A549 (cell line): ENCODE measurements at regions not wholly inside any gene's neighbourhood (a gene's known extent, or its start where the extent isn't known, plus 50 kb on each side); places are given as distances from the start of the nearest gene placed in this dataset.

Experiments
- ATAC-seq, 2 experiments: fragments of 200-7000 bp in 1 of 2; fragments of >200 bp in 1 of 2; cut with Nextera tagmentation in 1 of 2; cut with Tn5 transposase in 1 of 2; 3 replicates each; pipeline versions ENCODE4 v1.8.0 to v1.9.1; 2018 to 2020; ENCODE audit warnings: mild to moderate bottlenecking in 1 of 2, moderate library complexity in 1 of 2
- CTCF ChIA-PET: fragments of 300-600 bp; sonication (Branson Sonifier 250); formaldehyde crosslinking; extraction: SDS; loops from one replicate; lab custom pipeline; 2021; ENCODE audit warnings: antibody characterized with exemption, inconsistent platforms; lab: Yijun Ruan, JAX
- POLR2A ChIA-PET: fragments of 350-600 bp; formaldehyde crosslinking; extraction: SDS; loops from one replicate; lab custom pipeline; 2021; ENCODE audit warnings: antibody characterized with exemption, inconsistent platforms; lab: Yijun Ruan, JAX
- DNase-seq, 2 experiments: peaks; one replicate each; pipeline versions ENCODE4 v3.0.0 to v3.0.0-alpha.2; 2011 to 2016; ENCODE audit warnings: low read depth in 1 of 2, low spot score in 1 of 2
- FAIRE-seq: peaks from 2 replicates; lab custom pipeline; 2011; peaks lifted over from hg19 to GRCh38; lab: Jason Lieb, UNC
- H3K27ac ChIP-seq, 2 experiments: fragments of >200 bp; sonication (Bioruptor Twin); formaldehyde crosslinking; 3 replicates each; pipeline ENCODE4 v1.5.1; 2016 to 2017
- H3K4me1 ChIP-seq: fragments of >200 bp; sonication (Bioruptor Twin); formaldehyde crosslinking; 3 replicates; pipeline ENCODE4 v1.6.1; 2016
- H3K4me2 ChIP-seq: fragments of >200 bp; sonication (Bioruptor Twin); formaldehyde crosslinking; 3 replicates; pipeline ENCODE4 v1.6.1; 2016
- H3K4me3 ChIP-seq: fragments of >200 bp; sonication (Bioruptor Twin); formaldehyde crosslinking; 3 replicates; pipeline ENCODE4 v1.5.1; 2016
- H3K9me3 ChIP-seq: fragments of >200 bp; sonication (Bioruptor Twin); formaldehyde crosslinking; 3 replicates; pipeline ENCODE4 v1.6.1; 2016
- CBX2 ChIP-seq: fragments of 200-600 bp; sonication (generic); IDR thresholded peaks from 2 replicates; pipeline ENCODE4 v1.6.1; 2016; ENCODE audit warnings: low read depth, mild to moderate bottlenecking, borderline replicate concordance
- CEBPB ChIP-seq, 2 experiments: fragments of >200 bp in 1 of 2; sonication (Bioruptor Twin) in 1 of 2; formaldehyde crosslinking in 1 of 2; IDR thresholded peaks; 2 replicates each; pipeline ENCODE4 v1.6.1; 2012 to 2016
- E2F6 ChIP-seq: IDR thresholded peaks from 2 replicates; pipeline ENCODE4 v1.6.1; 2012; ENCODE audit warnings: low read depth, borderline replicate concordance
- EHF ChIP-seq: fragments of 250-450 bp; sonication (Bioruptor Pico); IDR thresholded peaks from 2 replicates; pipeline ENCODE4 v1.5.0; 2020; ENCODE audit warnings: mild to moderate bottlenecking
- EHMT2 ChIP-seq: fragments of 200-600 bp; sonication (generic); IDR thresholded peaks from 2 replicates; pipeline ENCODE4 v1.6.1; 2016; ENCODE audit warnings: antibody characterized with exemption, low read depth, mild to moderate bottlenecking, moderate library complexity
- FOSL2 ChIP-seq, 2 experiments: fragments of 450-650 bp in 1 of 2; fragments of >200 bp in 1 of 2; sonication (Bioruptor Twin) in 1 of 2; formaldehyde crosslinking; IDR thresholded peaks; 2 replicates each; pipeline versions ENCODE4 v1.5.0 to v1.6.1; 2016 to 2020; ENCODE audit warnings: mild to moderate bottlenecking in 1 of 2, moderate library complexity in 1 of 2
- FOXS1 ChIP-seq: fragments of 250-450 bp; sonication (Bioruptor Pico); IDR thresholded peaks from 2 replicates; pipeline ENCODE4 v1.5.0; 2020; ENCODE audit warnings: mild to moderate bottlenecking, moderate library complexity
- GATA3 ChIP-seq: IDR thresholded peaks from 2 replicates; pipeline ENCODE4 v1.6.1; 2012; ENCODE audit warnings: borderline replicate concordance
- HES2 ChIP-seq: fragments of >200 bp; sonication (Bioruptor Twin); formaldehyde crosslinking; IDR thresholded peaks from 2 replicates; pipeline ENCODE4 v1.6.1; 2016
- HMGXB4 ChIP-seq: fragments of 250-450 bp; sonication (Bioruptor Pico); IDR thresholded peaks from 2 replicates; pipeline ENCODE4 v1.5.0; 2021; ENCODE audit warnings: mild to moderate bottlenecking, moderate library complexity, borderline replicate concordance
- HOXB13 ChIP-seq: fragments of 250-450 bp; sonication (Bioruptor Pico); IDR thresholded peaks from 2 replicates; pipeline ENCODE4 v1.5.0; 2020; ENCODE audit warnings: low read depth, mild to moderate bottlenecking, moderate library complexity
- JUNB ChIP-seq: fragments of >200 bp; sonication (Bioruptor Twin); formaldehyde crosslinking; IDR thresholded peaks from 2 replicates; pipeline ENCODE4 v1.6.1; 2016
- KDM1A ChIP-seq: fragments of 200-600 bp; sonication (generic); IDR thresholded peaks from 2 replicates; pipeline ENCODE4 v1.6.1; 2016; ENCODE audit warnings: low read depth, mild to moderate bottlenecking
- MAFK ChIP-seq: fragments of 450-650 bp; IDR thresholded peaks from 2 replicates; pipeline ENCODE4 v1.6.1; 2014; ENCODE audit not compliant: partially characterized antibody
- MAX ChIP-seq: IDR thresholded peaks from 2 replicates; pipeline ENCODE4 v1.6.1; 2012
- NFE2L2 ChIP-seq: fragments of 150-350 bp; conservative IDR thresholded peaks from 2 replicates; pipeline ENCODE4 v1.6.1; 2014; ENCODE audit warnings: low read length
- PBX3 ChIP-seq: IDR thresholded peaks from 2 replicates; pipeline ENCODE4 v1.6.1; 2012
- POLR2AphosphoS2 ChIP-seq: conservative IDR thresholded peaks from 2 replicates; pipeline ENCODE4 v1.6.1; 2012; ENCODE audit warnings: low read length, improper control_type of control experiment, inconsistent platforms
- RARB ChIP-seq: fragments of 250-450 bp; sonication (Bioruptor Pico); IDR thresholded peaks from 2 replicates; pipeline ENCODE4 v1.8.0; 2021; ENCODE audit warnings: mild to moderate bottlenecking, moderate library complexity
- RCOR1 ChIP-seq: fragments of 150-350 bp; IDR thresholded peaks from 2 replicates; pipeline ENCODE4 v1.6.1; 2014; ENCODE audit warnings: antibody characterized with exemption, low read length, low read depth
- REST ChIP-seq: fragments of 200-600 bp; sonication (generic); IDR thresholded peaks from 2 replicates; pipeline ENCODE4 v1.6.1; 2016; ENCODE audit warnings: antibody characterized with exemption, mild to moderate bottlenecking, moderate library complexity
- RFX5 ChIP-seq: fragments of 450-650 bp; IDR thresholded peaks from 2 replicates; pipeline ENCODE4 v1.7.1; 2014; ENCODE audit warnings: antibody characterized with exemption, mild to moderate bottlenecking, moderate library complexity
- RNF2 ChIP-seq: fragments of 200-600 bp; sonication (generic); IDR thresholded peaks from 2 replicates; pipeline ENCODE4 v1.6.1; 2016; ENCODE audit warnings: low read depth, mild to moderate bottlenecking, antibody characterized with exemption, moderate library complexity, borderline replicate concordance
- SREBF2 ChIP-seq: fragments of 450-650 bp; IDR thresholded peaks from 2 replicates; pipeline ENCODE4 v1.6.1; 2014; ENCODE audit warnings: mild to moderate bottlenecking, moderate library complexity
- TFCP2L1 ChIP-seq: fragments of 250-450 bp; sonication (Bioruptor Pico); IDR thresholded peaks from 2 replicates; pipeline ENCODE4 v1.5.0; 2021; ENCODE audit warnings: mild to moderate bottlenecking
- TP53 ChIP-seq: fragments of 250-450 bp; sonication (Bioruptor Pico); IDR thresholded peaks from 2 replicates; pipeline ENCODE4 v1.5.0; 2021; ENCODE audit warnings: mild to moderate bottlenecking, moderate library complexity
- ZC3H11A ChIP-seq: fragments of 450-650 bp; IDR thresholded peaks from 2 replicates; pipeline ENCODE4 v1.6.1; 2014; ENCODE audit warnings: antibody characterized with exemption, mild to moderate bottlenecking
- ZNF302 ChIP-seq: fragments of 250-450 bp; sonication (Bioruptor Pico); IDR thresholded peaks from 2 replicates; pipeline ENCODE4 v1.9.0; 2021; ENCODE audit warnings: inconsistent platforms, mild to moderate bottlenecking, moderate library complexity
- WGBS: methylation state at CpG from one replicate; pipeline ENCODE4 v1.1.6; 2017; ENCODE audit errors: missing lambda C conversion rate; 5-methylcytosine and 5-hydroxymethylcytosine counted together

GRCh38 chr3:197407526-197407925, 109.1 kb upstream of the DLG1 start:
- WGBS: 26% methylated on average over 3 of the region's 3 CpGs
- TF ChIP-seq NFE2L2: no peak
- no peak for TF ChIP-seq MAX
- no peak for TF ChIP-seq HES2
- no peak for TF ChIP-seq CBX2
- TF ChIP-seq HMGXB4 (CRISPR knock-in tag): no peak
- no peak for TF ChIP-seq KDM1A
- TF ChIP-seq E2F6: no peak
- no peak for TF ChIP-seq RARB (CRISPR knock-in tag)
- TF ChIP-seq JUNB: no peak
- TF ChIP-seq RFX5: no peak
- TF ChIP-seq MAFK: no peak
- TF ChIP-seq ZC3H11A: no peak
- no peak for TF ChIP-seq ZNF302 (CRISPR knock-in tag)
- TF ChIP-seq REST: no peak
- no peak for TF ChIP-seq EHMT2
- no peak for TF ChIP-seq RCOR1
- TF ChIP-seq FOXS1 (CRISPR knock-in tag): no peak
- TF ChIP-seq HOXB13 (CRISPR knock-in tag): no peak
- TF ChIP-seq, all 56 proteins: peak for 0
- ChIA-PET POLR2A (interaction anchor here (0.7 kb wide), 1 partner anchor 24 kb away, joined by 3 read pairs; no protein-coding TSS in a partner anchor), CTCF (interaction anchor here (0.6 kb wide), 1 partner anchor 99 kb away, joined by 3 read pairs; no protein-coding TSS in a partner anchor)
- no peak for FAIRE-seq
- Histone ChIP-seq H3K27ac (no peak overlapping the region), H3K4me1 (no peaks in the 10 kb centered on the region), H3K9me3 (no peaks in the 10 kb centered on the region), H3K4me3 (no peak overlapping the region), H3K4me2 (no peak overlapping the region)
- no peak for ATAC-seq
- DNase-seq: no peak

- H3K9me3 ChIP-seq: no peaks in the 10 kb centered on the region
- POLR2A ChIA-PET: interaction anchor here (0.7 kb wide), 1 partner anchor 24 kb away, joined by 3 read pairs; no protein-coding TSS in a partner anchor
- no peak for DNase-seq
- 78% methylated on average over 15 of the region's 15 CpGs for WGBS
- no peak overlapping the region for H3K4me2 ChIP-seq
- no peak for FAIRE-seq
- ATAC-seq: no peak
- no peak for TF ChIP-seq PBX3
- no peak for TF ChIP-seq POLR2AphosphoS2
- TF ChIP-seq FOXS1 (CRISPR knock-in tag): no peak
- TF ChIP-seq CEBPB (IDR thresholded peaks at IDR 0.05): no peak
- TF ChIP-seq RNF2: no peak
- TF ChIP-seq FOSL2 (IDR thresholded peaks at IDR 0.05): no peak
- no peak for TF ChIP-seq FOSL2 (CRISPR knock-in tag; IDR thresholded peaks at IDR 0.05)
- TF ChIP-seq HMGXB4 (CRISPR knock-in tag): no peak
- TF ChIP-seq TP53 (CRISPR knock-in tag): no peak
- no peak for TF ChIP-seq MAFK
- no peak for TF ChIP-seq SREBF2
- TF ChIP-seq GATA3: no peak
- TF ChIP-seq TFCP2L1: no peak
- TF ChIP-seq EHF (CRISPR knock-in tag): no peak
- TF ChIP-seq, all 56 proteins: peak for 0
- Histone ChIP-seq H3K4me3 (no peak overlapping the region), H3K4me1 (no peaks in the 10 kb centered on the region), H3K27ac (no peak overlapping the region)
- CTCF ChIA-PET: interaction anchor here (0.6 kb wide), 1 partner anchor 99 kb away, joined by 3 read pairs; no protein-coding TSS in a partner anchor
Measured at GRCh38 chr3:197407053-197407452, 108.6 kb upstream of the DLG1 start.
